SK-N-SH treated with all-trans-retinoic acid at 6 μM for 48 hours (cell line): ENCODE measurements at regions not wholly inside any gene's neighbourhood (a gene's known extent, or its start where the extent isn't known, plus 50 kb on each side); places are given as distances from the start of the nearest gene placed in this dataset.

ENCODE experiments used
- ARNTL ChIP-seq: fragments of 450-650 bp; formaldehyde crosslinking; IDR thresholded peaks from 2 replicates; pipeline ENCODE4 v1.5.0; 2020; ENCODE audit warnings: low read depth, mild to moderate bottlenecking, moderate library complexity, borderline replicate concordance
- ZC3H10 ChIP-seq: fragments of 250-450 bp; sonication (Bioruptor Pico); IDR thresholded peaks from 2 replicates; pipeline ENCODE4 v1.5.1; 2021; ENCODE audit warnings: mild to moderate bottlenecking, moderate library complexity

DNA sequence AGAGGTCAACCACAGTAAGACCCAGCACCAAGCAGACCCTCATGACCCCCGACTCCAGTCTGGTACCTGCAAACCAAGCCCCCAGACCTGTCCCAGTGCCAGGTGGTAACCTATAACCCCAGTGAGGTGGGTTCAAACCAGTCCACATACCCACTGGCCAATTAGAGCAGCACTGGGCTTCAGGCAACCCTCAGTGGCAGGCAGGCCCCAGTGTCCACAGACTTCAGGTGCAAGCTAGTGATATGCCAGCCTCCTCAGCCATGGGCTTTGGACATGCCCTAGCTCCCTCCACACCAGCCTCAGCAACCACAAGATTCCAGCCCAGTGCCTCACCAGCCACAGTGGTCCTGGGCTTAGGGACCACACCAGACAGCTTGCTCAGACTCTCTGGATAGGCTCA lies 276.6 kb downstream of the DTWD2 start:
- TF ChIP-seq ARNTL (no peak), ZC3H10 (CRISPR knock-in tag) (no peak)
